ENCODE measurements at regions not wholly inside any gene's neighbourhood (a gene's known extent, or its start where the extent isn't known, plus 50 kb on each side); places are given as distances from the start of the nearest gene placed in this dataset.

GRCh38 chr4:13168326-13168725, 315.8 kb downstream of the RAB28 start:
- H3K4me3 ChIP-seq (ENCODE audit: low read depth, low read length) = no peak overlapping the region
- TF ChIP-seq CTCF (IDR thresholded peaks at IDR 0.05; ENCODE audit: borderline replicate concordance, insufficient read depth, low read depth, low read length) = no peak

GRCh38 chr4:13166214-13166613, 317.9 kb downstream of the RAB28 start:
- TF ChIP-seq CTCF (IDR thresholded peaks at IDR 0.05; ENCODE audit: borderline replicate concordance, insufficient read depth, low read depth, low read length) = no peak

GRCh38 chr4:13164783-13165331, 319.3 kb downstream of the RAB28 start:
- no peak overlapping the region for H3K4me3 ChIP-seq (ENCODE audit: low read depth, low read length)
- TF ChIP-seq CTCF (IDR thresholded peaks at IDR 0.05; ENCODE audit: borderline replicate concordance, insufficient read depth, low read depth, low read length) = no peak

More at GRCh38 chr4:13166214-13166613, 317.9 kb downstream of the RAB28 start:
- H3K4me3 ChIP-seq (ENCODE audit: low read depth, low read length) = no peak overlapping the region

GRCh38 chr4:13162886-13163285, 321.3 kb downstream of the RAB28 start:
- TF ChIP-seq CTCF (IDR thresholded peaks at IDR 0.05; ENCODE audit: borderline replicate concordance, insufficient read depth, low read depth, low read length) = no peak
- H3K4me3 ChIP-seq (ENCODE audit: low read depth, low read length) = no peak overlapping the region

- no peak for TF ChIP-seq CTCF (IDR thresholded peaks at IDR 0.05; ENCODE audit: borderline replicate concordance, insufficient read depth, low read depth, low read length)
- H3K4me3 ChIP-seq (ENCODE audit: low read depth, low read length) = no peak overlapping the region
Observed at GRCh38 chr4:13160920-13161319, 323.2 kb downstream of the RAB28 start.

GRCh38 chr4:13159041-13159620, 325.0 kb downstream of the RAB28 start:
- no peak for TF ChIP-seq CTCF (IDR thresholded peaks at IDR 0.05; ENCODE audit: borderline replicate concordance, insufficient read depth, low read depth, low read length)
- no peak overlapping the region for H3K4me3 ChIP-seq (ENCODE audit: low read depth, low read length)

- no peak for TF ChIP-seq CTCF (IDR thresholded peaks at IDR 0.05; ENCODE audit: borderline replicate concordance, insufficient read depth, low read depth, low read length)
- H3K4me3 ChIP-seq (ENCODE audit: low read depth, low read length) = no peak overlapping the region
Observed at GRCh38 chr4:13151194-13151593, 332.9 kb downstream of the RAB28 start.

Measured in GM12875 (cell line).